Stimulated activated memory B cell treated with anti-CD40 and anti-IgM and Interleukin-4, amounts not matched to agents 10 μg/mL and 1 μg/mL and 100 μg/mL, for 72 hours (primary cell): ENCODE measurements at regions not wholly inside any gene's neighbourhood (a gene's known extent, or its start where the extent isn't known, plus 50 kb on each side); places are given as distances from the start of the nearest gene placed in this dataset.

Source experiments
- ATAC-seq: fragments of 150-1000 bp; cut with Tn5 transposase; 2 replicates; pipeline ENCODE4 v1.10.0; 2021
- H3K27ac Mint-ChIP-seq: one replicate; pipeline ENCODE4 v1.8.0; 2022; ENCODE audit warnings: mild to moderate bottlenecking, mixed read lengths
- H3K27me3 Mint-ChIP-seq: one replicate; pipeline ENCODE4 v1.8.0; 2022; ENCODE audit warnings: mixed read lengths
- H3K36me3 Mint-ChIP-seq: one replicate; pipeline ENCODE4 v1.8.0; 2022; ENCODE audit warnings: mixed read lengths
- H3K4me1 Mint-ChIP-seq: one replicate; pipeline ENCODE4 v1.8.0; 2022; ENCODE audit warnings: mixed read lengths
- H3K4me3 Mint-ChIP-seq: one replicate; pipeline ENCODE4 v1.8.0; 2022; ENCODE audit warnings: mild to moderate bottlenecking, moderate library complexity, mixed read lengths
- H3K9me3 Mint-ChIP-seq: one replicate; pipeline ENCODE4 v1.8.0; 2022; ENCODE audit warnings: mixed read lengths

DNA sequence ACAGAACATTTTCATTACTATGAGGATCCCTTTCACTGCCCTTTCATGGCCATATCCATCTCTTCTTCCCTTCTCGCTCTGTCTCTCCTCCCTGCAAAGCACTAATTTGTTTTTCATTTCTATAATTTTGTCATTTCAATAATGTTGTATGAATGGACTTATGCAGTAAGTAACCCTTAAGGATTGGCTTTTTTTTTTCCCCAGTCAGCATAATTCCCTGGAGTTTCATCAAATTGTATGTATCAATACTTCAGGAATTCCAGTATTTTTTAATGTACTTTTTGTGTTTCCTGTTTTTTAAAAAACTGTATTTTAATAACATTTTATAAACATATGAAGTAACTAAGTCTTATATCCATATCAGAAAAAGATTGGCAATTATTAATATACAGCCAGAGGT lies 1016.0 kb upstream of the SEMA6D start:
- Mint-ChIP-seq H3K9me3 (peaks cover 7% of the 10 kb centered on the region), H3K4me1 (no peaks in the 10 kb centered on the region), H3K4me3 (no peak overlapping the region), H3K27ac (no peak overlapping the region), H3K36me3 (no peaks in the 10 kb centered on the region), H3K27me3 (no peaks in the 10 kb centered on the region)
- ATAC-seq = no peak

DNA sequence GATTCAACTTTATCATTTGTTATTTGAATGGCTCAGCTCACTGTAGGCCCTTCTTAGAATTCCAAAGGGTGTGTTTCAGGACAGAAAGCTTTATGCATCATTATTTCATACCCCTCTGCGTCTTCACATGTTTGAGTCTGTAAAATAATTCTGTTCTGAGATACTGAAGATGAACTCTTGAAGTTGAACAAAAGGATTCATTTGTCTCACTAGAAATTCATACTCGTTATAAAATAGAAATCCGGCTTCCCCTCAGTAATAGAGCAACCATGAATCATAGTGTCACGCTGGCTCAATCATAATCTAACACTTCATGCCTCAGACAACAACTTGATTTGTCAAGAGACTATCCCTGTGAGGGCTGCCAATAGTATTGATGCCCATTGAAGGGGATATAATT lies 1015.4 kb upstream of the SEMA6D start:
- Mint-ChIP-seq H3K27ac (no peak overlapping the region), H3K4me3 (no peak overlapping the region), H3K9me3 (peaks cover 7% of the 10 kb centered on the region), H3K27me3 (no peaks in the 10 kb centered on the region), H3K4me1 (no peaks in the 10 kb centered on the region), H3K36me3 (no peaks in the 10 kb centered on the region)
- no peak for ATAC-seq

DNA sequence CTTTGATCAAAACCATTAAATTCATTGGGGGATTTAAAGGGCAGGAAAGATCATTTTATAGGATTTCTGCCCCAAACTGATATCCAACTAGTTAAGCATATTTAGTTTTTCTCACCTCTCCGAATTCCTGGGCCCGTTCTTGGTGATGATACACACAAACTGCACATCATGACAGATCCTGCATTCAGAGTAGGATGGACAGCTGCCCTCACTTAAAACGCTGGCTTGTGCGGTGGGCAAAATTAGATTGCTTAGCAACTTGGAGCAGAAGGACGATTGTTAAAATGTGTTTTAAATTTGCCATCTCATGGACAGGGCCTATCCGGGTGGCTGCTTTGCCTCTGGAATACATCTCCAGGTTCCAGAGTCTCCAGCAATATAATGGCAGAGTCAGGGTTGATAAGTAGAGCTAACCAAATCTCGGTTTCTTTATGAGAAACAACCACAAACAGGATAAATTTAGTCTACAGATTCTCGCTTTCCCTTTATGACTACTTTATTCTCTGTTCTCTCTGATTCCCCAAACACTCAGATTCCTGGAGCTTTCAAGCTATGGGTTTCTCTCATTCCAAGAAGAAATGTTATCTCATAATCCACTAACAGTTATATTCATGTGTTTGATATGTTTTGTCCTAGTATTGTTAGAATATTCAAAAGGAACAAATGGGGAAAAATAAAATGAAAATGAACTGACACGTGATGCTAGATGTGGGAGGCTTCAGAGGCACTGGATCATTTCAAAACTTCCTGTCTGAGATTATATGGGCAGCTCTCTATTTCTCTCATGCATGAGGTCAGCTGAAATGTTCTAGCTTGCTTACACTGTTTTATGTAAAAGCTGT lies 1014.1 kb upstream of the SEMA6D start:
- Mint-ChIP-seq H3K27ac (no peak overlapping the region), H3K9me3 (peaks cover 14% of the 10 kb centered on the region), H3K27me3 (no peaks in the 10 kb centered on the region), H3K4me1 (no peaks in the 10 kb centered on the region), H3K36me3 (no peaks in the 10 kb centered on the region), H3K4me3 (no peak overlapping the region)
- ATAC-seq = no peak

DNA sequence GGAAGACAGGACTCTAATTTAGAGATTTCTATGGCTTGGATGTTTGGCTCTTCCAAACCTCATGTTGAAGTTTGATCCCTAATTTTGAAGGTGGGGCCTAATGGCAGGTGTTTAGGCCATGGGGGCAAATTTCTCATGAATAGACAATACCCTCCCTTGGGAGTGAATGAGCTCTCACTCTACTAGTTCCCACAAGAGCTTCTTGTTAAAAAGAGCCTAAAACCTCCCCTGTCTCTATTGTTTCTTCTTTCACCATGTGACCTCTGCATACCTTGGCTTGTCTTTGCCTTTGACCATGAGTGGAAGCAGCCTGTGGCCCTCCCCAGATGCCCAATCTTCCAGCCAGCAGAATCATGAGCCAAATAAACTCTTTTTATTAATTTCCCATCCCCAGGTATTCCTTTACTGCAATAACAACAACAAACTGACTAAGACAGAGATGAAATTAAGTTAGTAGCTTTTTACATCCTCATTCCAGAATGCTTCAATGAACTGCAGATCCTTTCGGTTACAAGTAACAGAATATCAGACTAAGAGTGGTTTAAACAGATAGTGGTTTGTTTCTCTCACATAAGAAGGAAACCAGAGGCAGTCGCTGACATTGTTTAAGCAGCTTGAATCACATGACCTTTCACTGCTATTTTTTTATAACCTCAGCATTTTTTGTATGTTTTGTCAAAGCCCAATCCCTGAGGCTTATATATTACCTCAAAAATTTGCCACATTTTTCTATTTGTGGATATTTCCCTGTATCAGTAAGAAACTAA lies 1013.3 kb upstream of the SEMA6D start:
- Mint-ChIP-seq H3K9me3 (peaks cover 14% of the 10 kb centered on the region), H3K36me3 (no peaks in the 10 kb centered on the region), H3K27me3 (no peaks in the 10 kb centered on the region), H3K4me3 (no peak overlapping the region), H3K4me1 (no peaks in the 10 kb centered on the region), H3K27ac (no peak overlapping the region)
- no peak for ATAC-seq

DNA sequence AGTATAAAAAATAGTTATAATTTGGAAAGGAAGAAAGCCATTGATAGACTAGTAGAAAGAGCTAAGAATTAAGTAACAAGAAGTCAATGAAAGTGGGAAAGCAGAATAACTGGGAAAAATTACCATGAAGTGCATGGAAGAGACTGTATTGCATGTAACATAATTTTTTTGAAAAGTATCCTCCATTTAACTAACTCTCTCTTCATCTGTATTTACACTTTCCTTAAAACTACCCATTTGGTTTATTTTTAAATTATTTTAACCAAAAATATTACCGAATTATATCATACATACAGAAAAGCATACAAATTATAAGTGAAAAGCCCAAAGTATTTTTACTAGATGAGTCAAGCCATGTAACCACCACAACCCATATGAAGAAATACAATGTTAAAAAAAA lies 1009.9 kb upstream of the SEMA6D start:
- Mint-ChIP-seq H3K9me3 (peaks cover 11% of the 10 kb centered on the region), H3K4me3 (no peak overlapping the region), H3K27ac (no peak overlapping the region), H3K4me1 (no peaks in the 10 kb centered on the region), H3K36me3 (no peaks in the 10 kb centered on the region), H3K27me3 (no peaks in the 10 kb centered on the region)
- ATAC-seq = no peak

DNA sequence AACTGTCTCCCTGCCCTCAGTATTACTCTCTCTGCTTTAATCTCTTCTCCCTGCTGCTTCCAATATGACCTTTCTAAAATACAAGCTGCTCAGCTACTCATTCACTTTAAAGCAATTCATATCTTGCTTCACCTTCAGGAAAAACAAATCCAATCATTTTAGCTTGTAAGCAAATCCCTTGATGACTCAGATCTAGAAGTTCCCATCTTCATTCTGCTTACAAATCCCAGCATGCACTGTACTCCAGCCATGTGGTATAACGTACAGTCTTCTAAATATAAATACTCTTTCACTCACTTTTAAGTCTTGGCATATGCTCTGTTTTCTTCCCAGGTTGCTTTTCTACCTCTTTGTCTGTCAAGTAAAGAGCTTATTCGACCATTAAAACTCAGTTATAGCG lies 1009.1 kb upstream of the SEMA6D start:
- Mint-ChIP-seq H3K4me1 (no peaks in the 10 kb centered on the region), H3K36me3 (no peaks in the 10 kb centered on the region), H3K27me3 (no peaks in the 10 kb centered on the region), H3K9me3 (peaks cover 11% of the 10 kb centered on the region), H3K27ac (no peak overlapping the region), H3K4me3 (no peak overlapping the region)
- no peak for ATAC-seq

DNA sequence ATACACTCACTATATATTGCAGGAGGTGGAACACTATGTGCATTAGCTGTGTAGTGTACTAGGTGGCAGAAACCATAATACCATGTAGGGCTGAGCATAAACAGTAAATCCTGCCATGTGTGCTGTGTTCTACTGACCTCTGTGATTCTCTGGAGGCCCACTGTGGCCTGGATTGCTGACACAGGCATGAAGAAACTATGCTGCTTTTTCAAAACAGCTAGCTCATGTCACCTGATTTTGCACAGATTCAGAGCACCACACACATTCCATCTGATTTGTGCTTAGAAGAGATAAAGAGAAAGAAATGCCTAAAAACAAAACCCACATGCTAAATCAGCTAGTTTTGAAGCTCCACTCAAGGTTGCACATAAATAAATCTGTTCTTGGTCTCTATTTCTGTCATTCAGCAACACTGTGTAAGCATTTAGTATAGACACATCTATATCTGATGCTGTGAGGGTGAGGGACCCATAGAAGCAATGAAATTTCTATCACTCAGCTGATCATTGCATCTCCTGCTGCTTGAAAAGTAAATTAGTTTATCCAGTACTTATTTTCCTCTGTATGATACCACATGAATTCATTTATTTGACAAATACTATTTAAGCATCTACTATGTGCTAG lies 1007.7 kb upstream of the SEMA6D start:
- H3K4me1 Mint-ChIP-seq = no peaks in the 10 kb centered on the region
- no peak for ATAC-seq
- H3K9me3 Mint-ChIP-seq = peaks cover 11% of the 10 kb centered on the region
- H3K36me3 Mint-ChIP-seq = no peaks in the 10 kb centered on the region
- H3K27ac Mint-ChIP-seq = no peak overlapping the region
- no peak overlapping the region for H3K4me3 Mint-ChIP-seq
- no peaks in the 10 kb centered on the region for H3K27me3 Mint-ChIP-seq

DNA sequence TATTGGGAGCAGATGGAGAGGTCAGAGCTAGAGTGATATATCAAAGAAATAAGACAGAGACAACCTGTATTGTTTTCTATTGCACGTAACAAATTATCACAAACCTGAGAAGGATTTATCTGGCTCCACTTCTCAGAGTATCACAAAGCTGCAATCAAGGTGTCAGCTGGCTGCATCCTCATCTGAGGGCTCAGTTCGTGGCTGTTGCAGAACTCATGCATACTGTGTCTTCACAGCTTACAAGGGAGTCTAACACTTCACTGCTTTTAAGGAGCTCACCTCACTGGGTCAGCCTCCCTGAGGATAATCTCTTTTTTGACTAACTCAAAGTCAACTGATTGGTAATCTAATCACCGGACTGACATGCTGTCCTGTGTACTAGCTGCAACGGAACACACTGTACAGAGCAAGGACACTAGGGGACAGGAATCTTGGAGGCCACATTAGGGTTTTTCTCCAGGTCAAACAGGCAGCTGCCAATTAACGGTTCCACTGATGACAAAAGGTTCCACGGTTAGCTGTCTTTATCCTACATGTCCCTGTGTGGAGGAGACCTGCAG lies 1006.8 kb upstream of the SEMA6D start:
- H3K27me3 Mint-ChIP-seq = no peaks in the 10 kb centered on the region
- no peaks in the 10 kb centered on the region for H3K4me1 Mint-ChIP-seq
- no peak overlapping the region for H3K27ac Mint-ChIP-seq
- no peaks in the 10 kb centered on the region for H3K36me3 Mint-ChIP-seq
- ATAC-seq = no peak
- peaks cover 10% of the 10 kb centered on the region for H3K9me3 Mint-ChIP-seq
- H3K4me3 Mint-ChIP-seq = no peak overlapping the region

DNA sequence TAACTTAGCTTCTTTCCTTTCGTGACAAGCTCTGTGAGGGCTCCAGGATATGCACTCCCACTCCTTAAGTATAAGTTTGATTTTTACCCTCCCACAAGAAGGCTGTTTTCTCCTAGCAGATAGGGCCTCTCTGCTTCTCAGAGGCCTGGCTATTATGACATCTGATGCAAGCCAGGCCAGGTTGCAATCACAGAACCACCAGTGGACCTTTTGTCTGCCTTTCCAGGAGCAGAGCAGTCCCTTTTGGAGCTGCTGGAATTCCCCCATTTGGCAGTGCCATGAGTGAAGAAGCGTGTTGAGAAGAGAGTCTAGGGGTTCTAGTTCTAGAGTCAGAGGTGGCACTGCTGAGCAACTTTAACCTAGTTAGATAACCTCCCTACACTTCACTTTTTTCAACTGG lies 1004.3 kb upstream of the SEMA6D start:
- Mint-ChIP-seq H3K36me3 (no peaks in the 10 kb centered on the region), H3K27ac (no peak overlapping the region), H3K9me3 (peaks cover 2% of the 10 kb centered on the region), H3K4me3 (no peak overlapping the region), H3K4me1 (no peaks in the 10 kb centered on the region), H3K27me3 (no peaks in the 10 kb centered on the region)
- no peak for ATAC-seq

DNA sequence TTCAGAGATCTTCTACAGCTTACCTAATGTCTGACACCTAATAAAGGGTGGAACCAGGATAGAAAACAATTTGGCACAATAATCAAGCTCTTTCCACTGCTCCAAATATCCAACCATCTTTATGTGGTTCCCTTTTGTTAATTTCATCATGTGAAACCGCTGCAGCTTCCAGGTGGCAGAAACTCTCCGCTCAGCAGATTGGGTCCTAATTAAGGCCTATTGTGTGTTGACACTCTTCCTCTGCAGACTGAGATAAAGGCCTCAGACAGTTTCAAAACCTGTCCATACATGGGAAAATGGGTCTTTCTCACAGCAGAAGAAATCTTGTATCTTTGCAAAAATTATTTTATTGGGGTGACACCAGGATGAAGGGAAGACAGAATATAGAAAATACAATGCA lies 1002.4 kb upstream of the SEMA6D start:
- Mint-ChIP-seq H3K4me1 (no peaks in the 10 kb centered on the region), H3K9me3 (no peaks in the 10 kb centered on the region), H3K4me3 (no peak overlapping the region), H3K27me3 (no peaks in the 10 kb centered on the region), H3K27ac (no peak overlapping the region), H3K36me3 (no peaks in the 10 kb centered on the region)
- no peak for ATAC-seq

DNA sequence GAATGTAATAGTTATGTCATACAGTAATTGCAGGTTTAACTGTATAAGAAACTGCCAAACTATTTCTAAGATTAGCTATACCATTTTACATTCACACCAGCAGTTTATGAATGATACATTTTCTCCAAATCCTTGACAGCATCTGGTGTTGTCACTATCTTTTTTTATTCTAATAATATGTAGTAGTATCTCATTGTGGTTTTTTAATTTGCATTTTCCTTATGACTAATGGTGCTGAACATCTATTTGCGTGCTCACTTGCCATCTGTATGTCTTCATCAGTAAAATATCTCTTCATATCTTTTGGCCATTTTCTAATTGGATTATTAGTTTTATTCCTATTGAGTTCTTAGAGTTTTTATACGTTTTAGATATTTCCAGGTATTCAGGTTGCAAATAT lies 994.0 kb upstream of the SEMA6D start:
- no peak for ATAC-seq
- Mint-ChIP-seq H3K27ac (no peak overlapping the region), H3K27me3 (no peaks in the 10 kb centered on the region), H3K4me3 (no peak overlapping the region), H3K4me1 (no peaks in the 10 kb centered on the region), H3K36me3 (no peaks in the 10 kb centered on the region), H3K9me3 (peaks cover 21% of the 10 kb centered on the region)

DNA sequence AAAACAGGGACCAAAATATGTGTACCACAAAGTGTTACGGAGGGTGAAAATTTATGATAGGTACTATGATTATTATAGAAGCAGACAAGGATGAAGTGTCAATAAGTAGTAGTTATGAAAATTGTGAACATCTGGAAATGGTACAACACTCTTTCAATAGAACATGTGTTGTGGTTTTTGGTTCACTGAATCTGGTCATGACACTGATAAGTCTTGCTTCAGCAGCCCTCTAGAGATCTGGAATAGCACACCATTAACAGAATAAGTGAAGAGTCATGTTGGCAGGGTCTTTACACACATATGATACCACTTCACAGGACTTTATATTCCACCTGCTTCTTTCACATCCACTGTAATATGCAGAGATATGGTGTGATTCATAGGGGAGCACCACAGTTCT lies 985.2 kb upstream of the SEMA6D start:
- no peaks in the 10 kb centered on the region for H3K36me3 Mint-ChIP-seq
- H3K27ac Mint-ChIP-seq = no peak overlapping the region
- ATAC-seq = no peak
- H3K4me3 Mint-ChIP-seq = no peak overlapping the region
- H3K9me3 Mint-ChIP-seq = peaks cover 11% of the 10 kb centered on the region
- H3K4me1 Mint-ChIP-seq = no peaks in the 10 kb centered on the region
- H3K27me3 Mint-ChIP-seq = no peaks in the 10 kb centered on the region

DNA sequence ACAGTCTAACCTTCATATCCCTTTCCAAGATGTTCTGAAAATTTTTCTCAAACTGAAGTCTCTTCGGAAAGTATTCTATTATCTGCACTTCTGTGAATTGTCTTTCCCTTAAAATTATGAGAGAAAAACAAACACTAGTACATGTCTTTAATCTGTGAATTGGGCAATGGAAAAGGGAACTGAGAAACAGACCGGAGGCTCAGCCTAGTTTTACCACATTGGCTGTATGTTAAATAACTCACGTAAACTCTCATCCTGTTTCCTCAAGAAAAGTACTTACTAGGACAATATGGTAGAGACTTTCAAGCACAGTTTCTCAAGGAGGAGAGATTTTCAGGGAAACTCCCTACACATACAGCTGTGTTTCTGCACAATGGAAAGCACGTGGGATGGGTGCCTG lies 982.2 kb upstream of the SEMA6D start:
- Mint-ChIP-seq H3K36me3 (no peaks in the 10 kb centered on the region), H3K9me3 (no peaks in the 10 kb centered on the region), H3K27me3 (no peaks in the 10 kb centered on the region), H3K27ac (no peak overlapping the region), H3K4me1 (no peaks in the 10 kb centered on the region), H3K4me3 (no peak overlapping the region)
- no peak for ATAC-seq

DNA sequence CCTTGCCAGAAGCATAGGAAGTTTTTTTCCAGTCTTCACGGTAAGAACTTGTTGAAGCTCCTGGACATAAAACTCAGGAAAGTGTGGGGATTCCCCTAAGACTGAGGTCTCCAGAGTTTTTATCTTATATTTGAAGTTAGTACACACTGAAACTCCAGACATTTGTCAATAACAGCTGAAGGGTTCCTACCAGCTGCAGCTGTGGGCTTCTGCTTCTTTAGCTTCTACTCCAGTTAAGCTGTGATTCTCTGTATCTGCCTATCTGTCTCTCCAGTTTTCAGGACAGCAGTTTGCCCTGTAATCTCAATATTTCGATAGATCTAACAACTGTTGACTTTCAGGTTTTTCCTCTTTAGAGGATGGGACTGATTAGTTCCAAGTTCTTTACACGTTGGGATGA lies 966.0 kb upstream of the SEMA6D start:
- H3K27me3 Mint-ChIP-seq = no peaks in the 10 kb centered on the region

DNA sequence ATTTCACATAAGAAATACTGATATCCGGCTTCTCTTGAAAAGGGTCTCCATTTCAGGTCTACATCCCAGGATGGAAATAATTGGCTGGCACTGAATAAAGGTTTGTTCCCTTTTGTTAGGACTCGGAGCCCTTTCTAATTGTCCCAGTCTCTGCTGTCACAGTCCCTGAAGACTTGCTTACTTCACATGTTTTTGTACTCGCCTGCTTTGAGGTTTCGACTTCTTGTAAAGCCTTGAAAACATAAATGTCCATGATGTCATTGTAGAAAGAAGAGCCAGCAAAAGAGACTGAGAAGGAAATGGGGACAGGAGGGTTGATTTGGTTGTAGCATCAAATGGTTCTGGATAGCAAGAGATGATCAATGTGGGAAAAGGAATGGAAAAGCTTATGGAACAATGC lies 963.4 kb upstream of the SEMA6D start:
- Mint-ChIP-seq H3K9me3 (peaks cover 12% of the 10 kb centered on the region), H3K4me3 (no peak overlapping the region)
- no peak for ATAC-seq

More for the DNA sequence above, 966.0 kb upstream of the SEMA6D start:
- Mint-ChIP-seq H3K4me3 (no peak overlapping the region), H3K27ac (no peak overlapping the region), H3K4me1 (no peaks in the 10 kb centered on the region), H3K9me3 (peaks cover 5% of the 10 kb centered on the region), H3K36me3 (no peaks in the 10 kb centered on the region)
- ATAC-seq = no peak

More for the DNA sequence above, 963.4 kb upstream of the SEMA6D start:
- Mint-ChIP-seq H3K27ac (no peak overlapping the region), H3K27me3 (no peaks in the 10 kb centered on the region), H3K36me3 (no peaks in the 10 kb centered on the region), H3K4me1 (no peaks in the 10 kb centered on the region)
